KOPT-K1 (cell line): ENCODE measurements at regions not wholly inside any gene's neighbourhood (a gene's known extent, or its start where the extent isn't known, plus 50 kb on each side); places are given as distances from the start of the nearest gene placed in this dataset.
"Not testable (repeated sequence)": the region's sequence is repeated elsewhere in the genome, so short reads cannot be mapped to it uniquely, and the experiment has no call there.

Experiments used
- H3K27ac ChIP-seq: fragments of 200-600 bp; sonication (generic); 2 replicates; pipeline ENCODE4 v1.5.1; 2016; ENCODE audit warnings: antibody characterized with exemption, mild to moderate bottlenecking, low read depth, low read length; ENCODE audit not compliant: poor library complexity, severe bottlenecking
- H3K36me3 ChIP-seq: fragments of 200-600 bp; sonication (generic); 2 replicates; pipeline ENCODE4 v1.5.1; 2017; ENCODE audit warnings: antibody characterized with exemption, mild to moderate bottlenecking, low read length, moderate library complexity; ENCODE audit not compliant: insufficient read depth
- H3K9me3 ChIP-seq: fragments of 200-600 bp; sonication (generic); 2 replicates; pipeline ENCODE4 v1.5.1; 2017; ENCODE audit warnings: antibody characterized with exemption, low read length, mild to moderate bottlenecking; ENCODE audit not compliant: insufficient read depth, poor library complexity, severe bottlenecking

DNA sequence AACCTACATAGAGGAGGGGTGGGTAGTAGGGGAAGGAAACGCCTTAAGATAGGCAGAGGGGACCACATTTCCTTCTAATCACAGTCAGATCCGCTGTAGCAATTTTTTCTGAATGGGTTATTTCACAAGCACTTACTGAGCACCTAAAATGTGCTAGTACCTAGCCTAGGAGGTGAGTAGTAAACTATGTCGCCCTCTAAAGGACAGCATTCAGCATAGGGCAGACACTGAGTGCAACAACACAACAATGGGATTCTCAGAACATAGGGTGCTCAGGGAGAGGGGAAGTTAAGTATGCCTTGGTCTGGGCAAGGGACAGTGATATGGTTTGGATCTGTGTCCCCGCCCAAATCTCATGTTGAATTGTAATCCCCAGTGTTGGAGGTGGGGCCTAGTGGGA lies 166.1 kb upstream of the RAB6C start:
- Histone ChIP-seq H3K9me3 (peaks cover 12% of the 10 kb centered on the region), H3K36me3 (no peaks in the 10 kb centered on the region), H3K27ac (no peak overlapping the region)

DNA sequence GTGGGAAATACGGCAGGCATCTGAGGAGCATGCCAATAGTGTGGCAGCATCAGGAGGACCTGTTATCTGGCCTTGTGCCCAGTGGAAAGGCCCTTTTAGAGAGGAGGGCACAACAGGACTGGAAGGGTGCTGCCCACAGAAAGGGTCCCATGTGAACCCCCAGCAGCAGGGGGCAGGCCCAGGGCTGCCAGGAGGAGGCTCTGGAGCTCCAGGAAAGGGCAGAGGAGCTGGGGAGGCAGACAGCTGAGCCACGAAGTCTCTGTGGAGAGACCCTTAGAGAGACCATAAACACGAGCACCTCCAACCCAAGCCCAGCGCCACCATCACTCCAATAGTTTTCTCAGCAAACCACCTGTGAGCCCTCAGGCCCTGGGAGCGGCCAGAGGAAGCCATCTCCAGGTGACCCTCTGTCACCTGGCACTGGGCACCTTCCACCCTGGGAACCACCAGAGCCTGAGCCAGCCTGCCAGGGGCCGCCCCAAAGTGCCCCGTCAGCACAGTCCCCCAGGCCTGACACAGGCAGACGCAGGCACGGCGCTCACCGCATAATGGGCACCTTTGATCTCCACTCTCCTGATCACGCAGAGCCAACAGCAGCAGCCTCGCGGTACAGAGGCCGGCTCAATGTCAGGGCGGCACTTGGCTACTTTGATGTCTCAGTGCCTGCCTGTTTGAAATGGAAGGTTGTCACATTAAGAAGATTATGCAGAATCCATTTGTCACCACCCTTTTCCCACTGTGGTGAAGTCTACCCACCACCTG lies 162.5 kb upstream of the RAB6C start:
- peaks cover 17% of the 10 kb centered on the region for H3K9me3 ChIP-seq
- no peak overlapping the region for H3K27ac ChIP-seq
- H3K36me3 ChIP-seq = no peaks in the 10 kb centered on the region

DNA sequence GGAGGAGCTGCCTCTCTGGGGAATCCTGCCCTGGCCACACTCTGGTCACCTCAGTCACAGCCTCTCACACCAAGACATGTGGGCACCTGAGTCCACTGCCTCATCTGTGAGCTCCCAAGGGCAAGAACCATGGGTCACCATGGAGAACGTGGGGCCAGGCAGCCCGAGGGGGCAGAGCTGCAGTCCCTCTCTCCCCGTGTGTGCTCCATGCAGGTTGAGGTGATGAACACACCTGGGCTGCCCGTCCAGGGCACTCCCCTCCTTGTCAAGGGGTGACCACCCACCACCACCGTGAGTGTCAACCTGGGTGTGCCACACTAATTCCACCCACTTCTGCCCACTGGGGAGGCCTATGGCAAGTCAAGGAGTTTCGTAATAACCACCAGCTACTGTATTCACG lies 159.6 kb upstream of the RAB6C start:
- Histone ChIP-seq H3K27ac (no peak overlapping the region), H3K36me3 (no peaks in the 10 kb centered on the region), H3K9me3 (peaks cover 13% of the 10 kb centered on the region)

DNA sequence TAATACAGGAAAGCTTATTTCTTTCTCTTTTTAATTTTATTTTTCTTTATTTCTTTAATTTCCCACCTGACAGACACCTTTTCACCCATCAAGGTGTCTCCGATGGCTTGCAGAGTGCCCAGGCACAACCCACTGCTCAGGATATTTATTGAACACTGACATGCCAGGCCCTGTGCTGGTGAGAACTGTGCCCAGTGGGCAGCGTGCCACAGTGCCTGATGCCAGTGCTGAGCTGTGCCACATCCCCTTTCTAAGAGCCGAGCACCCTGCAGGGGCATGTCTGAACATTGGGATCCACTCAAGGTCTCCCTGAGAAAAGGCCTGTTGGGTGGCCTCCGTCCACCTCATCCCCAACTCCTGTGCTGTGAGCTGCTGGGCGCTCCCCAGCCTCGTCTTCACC lies 158.6 kb upstream of the RAB6C start:
- Histone ChIP-seq H3K27ac (no peak overlapping the region), H3K36me3 (no peaks in the 10 kb centered on the region), H3K9me3 (peaks cover 6% of the 10 kb centered on the region)

DNA sequence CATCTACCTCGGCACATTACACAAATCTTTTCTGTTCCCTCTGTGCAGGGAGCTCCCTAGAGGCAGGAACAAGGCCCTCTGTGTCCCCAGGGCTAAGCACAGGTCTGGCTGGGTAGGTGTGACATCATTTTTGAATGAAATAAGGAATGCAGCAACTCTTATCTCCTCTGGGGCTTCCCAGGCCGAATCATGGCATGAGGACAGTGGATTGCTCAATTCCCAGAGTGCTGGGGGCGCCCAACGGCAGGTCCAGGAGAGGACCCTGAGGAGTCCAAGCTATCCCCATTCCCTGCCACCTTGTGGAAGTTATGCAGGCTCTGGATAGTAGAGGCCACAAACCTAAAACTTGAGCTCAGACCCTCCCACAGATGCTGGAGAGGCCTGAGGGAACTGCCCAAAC lies 158.0 kb upstream of the RAB6C start:
- Histone ChIP-seq H3K36me3 (no peaks in the 10 kb centered on the region), H3K9me3 (peaks cover 5% of the 10 kb centered on the region), H3K27ac (no peak overlapping the region)

DNA sequence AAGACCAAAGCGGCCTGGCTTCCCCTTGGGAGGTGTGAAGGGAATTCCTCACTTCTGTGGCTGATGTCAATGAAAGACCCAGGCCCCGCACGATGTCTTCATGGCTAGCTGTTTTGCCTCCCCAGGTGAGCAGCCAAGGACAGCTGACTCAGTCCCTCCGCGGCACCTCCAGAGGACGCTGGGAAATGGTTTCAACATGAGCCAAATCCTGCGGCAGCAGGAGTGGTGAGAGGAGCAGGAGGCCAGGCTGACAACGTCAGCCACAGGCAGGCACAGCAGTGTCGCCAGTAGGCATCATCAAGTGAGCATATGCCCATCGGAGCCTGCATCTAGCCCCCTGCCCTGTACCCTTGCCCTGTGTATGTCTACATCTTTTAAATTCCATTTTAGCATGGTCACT lies 156.4 kb upstream of the RAB6C start:
- Histone ChIP-seq H3K36me3 (no peaks in the 10 kb centered on the region), H3K9me3 (peaks cover 5% of the 10 kb centered on the region), H3K27ac (no peak overlapping the region)

DNA sequence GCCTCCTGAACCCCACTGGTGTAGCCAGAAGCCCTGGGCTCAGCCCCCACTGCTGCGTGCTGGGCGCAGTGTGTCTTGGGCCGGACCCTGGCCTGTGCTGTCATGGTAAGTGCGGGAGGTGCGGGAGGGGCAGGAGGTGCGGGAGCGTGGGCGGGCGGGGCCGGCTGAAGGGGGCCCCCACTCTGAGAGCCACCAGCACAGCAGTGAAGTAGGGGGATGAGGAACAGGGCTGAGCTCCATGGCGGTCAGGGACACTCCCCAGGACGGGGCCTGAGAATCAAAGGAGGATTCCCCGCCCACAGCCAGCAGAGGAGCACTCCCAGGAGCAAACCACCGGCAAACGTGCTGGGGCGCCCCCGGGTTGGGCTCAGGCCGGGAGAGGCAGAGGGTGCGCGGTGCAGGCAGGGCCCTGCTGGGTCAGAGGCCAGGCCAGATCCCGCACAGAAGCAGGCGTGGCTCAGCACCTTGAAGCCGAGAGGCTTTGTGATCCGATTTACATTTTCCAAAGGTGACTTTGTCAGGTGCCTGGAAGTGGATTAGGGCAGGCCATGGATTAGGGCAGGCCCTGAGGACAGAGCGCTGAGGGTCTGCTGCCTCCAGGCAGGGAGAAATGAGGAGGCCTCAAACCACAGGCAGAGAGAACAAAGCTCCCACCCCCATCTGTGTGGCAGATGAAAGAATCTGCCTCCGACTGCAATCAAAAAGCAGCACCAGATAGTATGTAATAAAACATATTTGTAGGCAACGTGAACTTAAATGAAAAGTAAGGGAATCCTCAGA lies 152.0 kb upstream of the RAB6C start:
- Histone ChIP-seq H3K27ac (no peak overlapping the region), H3K36me3 (no peaks in the 10 kb centered on the region), H3K9me3 (peaks cover 19% of the 10 kb centered on the region)

DNA sequence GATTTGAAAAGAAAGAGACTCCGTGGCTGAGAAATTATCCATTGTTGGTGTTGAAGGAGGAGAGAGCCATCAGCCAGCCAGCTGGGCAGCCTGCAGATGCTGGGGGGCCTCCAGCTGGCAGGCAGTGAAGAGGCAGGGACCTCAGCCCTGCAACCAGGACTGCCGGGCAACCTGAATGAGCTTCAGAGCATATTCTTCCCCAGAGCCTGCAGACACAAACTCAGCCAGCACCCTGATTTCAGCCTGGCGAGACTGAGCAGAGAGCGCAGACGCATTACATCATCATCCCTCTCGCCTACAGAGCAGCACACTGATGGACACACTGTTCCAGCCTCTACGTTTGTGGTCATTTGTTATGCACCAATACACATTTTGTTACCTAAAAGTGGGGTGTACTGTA lies 150.7 kb upstream of the RAB6C start:
- Histone ChIP-seq H3K36me3 (no peaks in the 10 kb centered on the region), H3K27ac (no peak overlapping the region), H3K9me3 (peaks cover 23% of the 10 kb centered on the region)

DNA sequence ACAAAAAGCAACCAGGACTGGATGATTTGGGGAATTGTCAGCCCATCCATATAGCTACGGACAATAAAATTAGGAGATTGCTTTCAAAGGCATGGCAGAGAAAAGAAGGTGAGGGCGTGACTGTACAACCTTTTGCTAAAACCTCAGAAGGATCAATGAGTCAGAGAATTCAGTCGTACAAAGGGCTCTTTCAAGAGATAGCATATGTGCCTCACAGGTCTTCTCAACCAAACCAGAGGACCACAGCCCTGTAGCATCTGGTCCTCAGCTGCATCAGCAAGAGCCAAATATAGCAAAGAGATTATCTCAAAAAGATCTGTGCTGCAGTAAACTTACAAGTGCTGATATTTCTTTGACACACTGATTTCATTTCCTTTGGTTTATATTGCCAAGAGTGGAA lies 149.9 kb upstream of the RAB6C start:
- peaks cover 23% of the 10 kb centered on the region for H3K9me3 ChIP-seq
- H3K27ac ChIP-seq = no peak overlapping the region
- H3K36me3 ChIP-seq = no peaks in the 10 kb centered on the region

DNA sequence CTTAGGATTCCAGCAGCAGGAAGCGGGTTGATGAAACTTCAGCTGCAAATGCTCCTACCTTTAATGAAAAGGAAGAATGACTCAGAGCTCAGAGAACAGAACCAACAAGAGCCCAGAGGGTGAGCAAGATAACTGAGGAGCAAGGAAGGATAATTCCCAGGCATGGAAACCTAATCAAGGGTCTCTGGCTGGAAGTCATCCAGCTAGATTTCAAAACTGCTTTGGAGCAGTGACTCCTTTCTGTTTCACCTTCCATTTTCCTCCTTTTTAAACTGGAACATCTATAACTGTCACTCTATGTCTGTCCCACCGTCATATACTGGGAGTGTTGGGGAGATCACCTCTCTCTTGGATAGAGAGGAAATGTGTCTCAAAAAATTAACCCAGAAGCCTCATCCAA lies 148.4 kb upstream of the RAB6C start:
- H3K27ac ChIP-seq = no peak overlapping the region
- H3K36me3 ChIP-seq = no peaks in the 10 kb centered on the region
- peaks cover 23% of the 10 kb centered on the region for H3K9me3 ChIP-seq

DNA sequence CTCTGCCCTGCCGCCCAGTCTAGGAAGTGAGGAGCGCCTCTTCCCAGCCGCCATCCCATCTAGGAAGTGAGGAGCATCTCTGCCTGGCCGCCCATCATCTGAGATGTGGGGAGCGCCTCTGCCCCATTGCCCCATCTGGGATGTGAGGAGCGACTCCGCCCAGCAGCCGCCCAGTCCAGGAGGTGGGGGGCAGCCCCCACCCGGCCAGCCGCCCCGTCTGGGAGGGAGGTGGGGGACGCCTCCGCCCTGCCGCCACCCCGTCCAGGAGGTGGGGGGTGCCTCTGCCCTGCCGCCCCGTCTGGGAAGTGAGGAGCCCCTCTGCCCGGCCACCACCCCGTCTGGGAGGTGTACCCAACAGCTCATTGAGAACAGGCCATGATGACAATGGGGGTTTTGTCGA lies 146.0 kb upstream of the RAB6C start:
- H3K27ac ChIP-seq = not testable (repeated sequence)

DNA sequence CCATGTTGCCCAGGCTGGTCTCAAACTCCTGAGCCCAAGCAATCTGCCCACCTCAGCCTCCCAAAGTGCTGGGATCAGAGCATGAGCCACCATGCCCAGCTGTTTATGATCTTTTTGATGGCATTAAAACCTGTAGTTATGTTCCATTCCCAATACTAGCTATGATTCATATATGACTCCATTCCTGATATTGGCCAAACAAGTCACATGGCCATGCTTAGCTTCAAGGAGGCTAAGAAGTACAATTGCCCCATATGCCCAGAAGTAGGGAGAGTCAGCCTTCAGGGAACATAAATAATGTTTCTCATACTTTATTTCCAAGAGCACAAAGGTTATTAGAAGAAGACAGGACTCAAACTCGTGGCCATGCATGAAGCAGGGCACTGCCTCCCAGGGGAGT lies 132.4 kb upstream of the RAB6C start:
- no peak overlapping the region for H3K27ac ChIP-seq
- no peaks in the 10 kb centered on the region for H3K36me3 ChIP-seq
- no peaks in the 10 kb centered on the region for H3K9me3 ChIP-seq

More for the DNA sequence above, 146.0 kb upstream of the RAB6C start:
- not testable (repeated sequence) for H3K36me3 ChIP-seq
- H3K9me3 ChIP-seq = peaks cover 23% of the 10 kb centered on the region

DNA sequence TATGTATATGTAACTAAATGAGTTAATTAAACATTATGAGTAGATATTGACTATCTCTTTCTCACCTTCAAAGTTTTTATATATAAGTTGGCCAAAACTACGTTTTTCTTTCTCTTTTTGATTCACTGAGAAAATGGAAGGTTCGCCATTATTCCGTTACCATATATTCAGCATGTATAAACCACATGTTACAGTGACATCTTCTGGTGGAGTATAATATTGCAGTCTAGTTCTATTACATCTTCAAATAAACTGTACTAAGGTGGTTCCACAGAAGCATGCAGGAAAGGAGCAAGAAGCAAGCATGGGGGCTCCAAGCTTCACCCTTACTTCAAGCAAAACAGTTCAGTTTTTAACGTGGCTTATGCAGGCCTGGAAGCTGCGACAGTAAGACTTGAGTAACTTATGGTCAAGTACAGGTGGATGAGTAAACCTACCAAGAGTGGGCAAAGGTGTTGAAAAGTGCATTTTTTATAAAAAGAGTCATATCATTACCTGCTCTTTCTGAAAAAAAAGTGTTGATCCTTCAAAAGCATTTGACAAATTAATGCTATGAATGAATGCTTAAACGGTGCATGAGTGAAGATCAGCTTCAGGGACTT lies 129.8 kb upstream of the RAB6C start:
- no peak overlapping the region for H3K27ac ChIP-seq
- H3K36me3 ChIP-seq = no peaks in the 10 kb centered on the region
- H3K9me3 ChIP-seq = no peaks in the 10 kb centered on the region

DNA sequence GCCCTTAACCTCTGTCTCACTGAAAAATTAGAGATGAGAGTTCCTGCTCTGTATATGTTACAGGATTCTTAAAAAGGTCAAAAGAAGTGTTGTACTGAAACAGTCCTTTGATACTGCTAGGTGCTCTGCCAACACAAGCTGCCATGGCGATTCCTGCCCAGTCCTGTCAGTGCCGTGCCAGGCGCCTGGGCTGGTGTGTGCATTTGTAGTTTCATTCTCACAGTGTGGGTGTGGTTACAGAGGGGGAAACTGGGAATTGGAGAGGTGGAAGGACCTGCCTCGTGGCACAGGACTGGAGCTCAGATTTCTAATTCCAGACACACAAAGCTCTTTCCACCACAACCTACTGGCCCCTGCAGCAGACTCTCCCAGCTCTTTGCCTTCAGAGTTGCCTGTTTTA lies 122.3 kb upstream of the RAB6C start:
- Histone ChIP-seq H3K36me3 (no peaks in the 10 kb centered on the region), H3K27ac (no peak overlapping the region), H3K9me3 (peaks cover 13% of the 10 kb centered on the region)

DNA sequence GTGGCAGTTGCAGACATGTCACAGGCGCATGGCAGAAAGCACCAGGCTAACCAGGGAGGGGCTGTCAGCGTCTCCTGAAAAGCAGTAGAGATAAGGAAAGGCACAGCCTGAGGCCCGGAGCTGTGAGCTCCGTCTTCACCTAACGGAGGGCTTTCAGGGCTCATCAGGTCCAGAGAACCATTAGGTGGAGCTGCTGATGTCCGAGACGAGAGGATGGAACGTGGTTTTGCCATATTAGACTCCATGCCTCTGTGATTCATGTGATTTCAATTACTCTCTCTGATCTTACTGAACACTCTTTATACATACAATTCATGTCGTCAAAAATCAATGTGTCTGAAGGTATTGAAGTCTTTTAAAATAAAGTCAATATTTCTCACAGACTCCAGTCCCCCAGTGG lies 120.3 kb upstream of the RAB6C start:
- Histone ChIP-seq H3K36me3 (no peaks in the 10 kb centered on the region), H3K27ac (no peak overlapping the region), H3K9me3 (peaks cover 13% of the 10 kb centered on the region)
